OCI-LY7 (cell line): ENCODE measurements at regions not wholly inside any gene's neighbourhood (a gene's known extent, or its start where the extent isn't known, plus 50 kb on each side); places are given as distances from the start of the nearest gene placed in this dataset.

ENCODE experiments used
- BruUV-seq: library from RNA; stranded (reverse); fragments of 400-500 nt; replicated peaks from 2 replicates; lab custom pipeline; 2021; lab: Mats Ljungman, UMichigan
- CTCF ChIA-PET: fragments of 300-600 bp; sonication (Branson Sonifier 250); formaldehyde crosslinking; loops from one replicate; lab custom pipeline; 2022; ENCODE audit warnings: antibody characterized with exemption; ENCODE audit not compliant: unreplicated experiment; lab: Charles Lee
- POLR2A ChIA-PET: fragments of 300-600 bp; sonication (Branson Sonifier 250); formaldehyde crosslinking; loops from one replicate; lab custom pipeline; 2022; ENCODE audit warnings: antibody characterized with exemption; lab: Charles Lee
- DNase-seq: peaks from one replicate; pipeline ENCODE4 v3.0.0-alpha.2; 2015; ENCODE audit warnings: low spot score
- H2AFZ ChIP-seq: fragments of 200-600 bp; sonication (generic), shearing (Covaris generic); 2 replicates; pipeline ENCODE4 v1.6.1; 2014; ENCODE audit warnings: mild to moderate bottlenecking, antibody characterized with exemption, low read length, moderate library complexity
- H3K27ac ChIP-seq: fragments of 200-600 bp; sonication (generic); 2 replicates; pipeline ENCODE4 v1.5.1; 2014; ENCODE audit warnings: mixed run types, low read depth, mild to moderate bottlenecking, moderate library complexity, low read length, inconsistent platforms; ENCODE audit not compliant: poor library complexity, severe bottlenecking
- H3K36me3 ChIP-seq: fragments of 200-600 bp; sonication (generic); 2 replicates; pipeline ENCODE4 v1.6.1; 2014; ENCODE audit warnings: mild to moderate bottlenecking, antibody characterized with exemption, low read length, moderate library complexity, mixed read lengths; ENCODE audit not compliant: insufficient read depth
- H3K4me1 ChIP-seq: fragments of 200-600 bp; sonication (generic); 2 replicates; pipeline ENCODE4 v1.5.1; 2014; ENCODE audit warnings: mild to moderate bottlenecking, low read length; ENCODE audit not compliant: insufficient read depth, poor library complexity, severe bottlenecking
- H3K4me2 ChIP-seq: fragments of 200-600 bp; sonication (generic); 2 replicates; pipeline ENCODE4 v1.6.1; 2014; ENCODE audit warnings: mild to moderate bottlenecking, low read length
- H3K4me3 ChIP-seq: fragments of 200-600 bp; sonication (generic); 2 replicates; pipeline ENCODE4 v1.5.1; 2014; ENCODE audit warnings: mild to moderate bottlenecking, low read depth, low read length; ENCODE audit not compliant: poor library complexity, severe bottlenecking
- H3K79me2 ChIP-seq: fragments of 200-600 bp; sonication (generic); 2 replicates; pipeline ENCODE4 v1.6.1; 2016; ENCODE audit warnings: low read depth, mild to moderate bottlenecking, low read length, moderate library complexity, mixed read lengths; ENCODE audit not compliant: insufficient read depth
- H3K9me2 ChIP-seq: fragments of 200-600 bp; sonication (generic); 2 replicates; pipeline ENCODE4 v1.6.1; 2016; ENCODE audit warnings: mild to moderate bottlenecking, low read length, mixed read lengths; ENCODE audit not compliant: insufficient read depth
- H3K9me3 ChIP-seq: fragments of 200-600 bp; sonication (generic); 2 replicates; pipeline ENCODE4 v1.6.1; 2014; ENCODE audit warnings: mild to moderate bottlenecking, mixed run types, low read length, mixed read lengths
- H4K20me1 ChIP-seq: fragments of 200-600 bp; sonication (generic); 2 replicates; pipeline ENCODE4 v1.6.1; 2014; ENCODE audit warnings: mild to moderate bottlenecking, antibody characterized with exemption, low read length, moderate library complexity, mixed read lengths; ENCODE audit not compliant: insufficient read depth
- CTCF ChIP-seq: fragments of 200-600 bp; sonication (generic); conservative IDR thresholded peaks from 2 replicates; pipeline ENCODE4 v1.5.1; 2014; ENCODE audit warnings: mild to moderate bottlenecking, antibody characterized with exemption, low read length, moderate library complexity, mixed read lengths
- EZH2phosphoT487 ChIP-seq: fragments of 200-600 bp; sonication (generic); IDR thresholded peaks from 2 replicates; pipeline ENCODE4 v1.6.1; 2018; ENCODE audit warnings: low read depth, borderline replicate concordance, mild to moderate bottlenecking, mixed run types, antibody characterized with exemption, low read length, moderate library complexity, mixed read lengths
- intact Hi-C: fragments of 100-400 bp; cut with micrococcal nuclease; formaldehyde crosslinking; loops from one replicate; pipeline ENCODE4 v1.10.0; 2022; ENCODE audit not compliant: unreplicated experiment

- H3K79me2 ChIP-seq, result no peaks in the 10 kb centered on the region
- intact Hi-C loops, result no loop called here
- no peaks in the 10 kb centered on the region for H3K9me2 ChIP-seq
- no peak overlapping the region for H2AFZ ChIP-seq
- H3K4me3 ChIP-seq, result no peak overlapping the region
- no peak overlapping the region for H3K4me2 ChIP-seq
- H3K27ac ChIP-seq, result no peak overlapping the region
- H3K4me1 ChIP-seq, result no peaks in the 10 kb centered on the region
- H3K9me3 ChIP-seq, result no peaks in the 10 kb centered on the region
- no TSS peak for BruUV-seq
- no peaks in the 10 kb centered on the region for H4K20me1 ChIP-seq
- DNase-seq, result no peak
- POLR2A ChIA-PET, result interaction anchor here (0.6 kb wide), 1 partner anchor 27 kb away, joined by 3 read pairs; no protein-coding TSS in a partner anchor
- CTCF ChIA-PET, result no interaction called here
- no peaks in the 10 kb centered on the region for H3K36me3 ChIP-seq
- TF ChIP-seq CTCF (no peak), EZH2phosphoT487 (no peak)
Observed at GRCh38 chr14:61177279-61178225, 103.6 kb downstream of the TMEM30B start.

GRCh38 chr14:61176686-61177085 lies 104.5 kb downstream of the TMEM30B start:
- Histone ChIP-seq H4K20me1 (no peaks in the 10 kb centered on the region), H3K27ac (no peak overlapping the region), H3K9me3 (no peaks in the 10 kb centered on the region), H3K4me2 (no peak overlapping the region), H3K36me3 (no peaks in the 10 kb centered on the region), H3K4me1 (no peaks in the 10 kb centered on the region), H3K4me3 (no peak overlapping the region), H3K79me2 (no peaks in the 10 kb centered on the region), H3K9me2 (no peaks in the 10 kb centered on the region), H2AFZ (no peak overlapping the region)
- intact Hi-C loops, result no loop called here
- DNase-seq, result no peak
- ChIA-PET POLR2A (interaction anchor here (0.6 kb wide), 1 partner anchor 26 kb away, joined by 3 read pairs; no protein-coding TSS in a partner anchor), CTCF (no interaction called here)
- no peak for TF ChIP-seq CTCF
- TF ChIP-seq EZH2phosphoT487, result no peak
- no TSS peak for BruUV-seq

- TF ChIP-seq CTCF (no peak), EZH2phosphoT487 (no peak)
- Histone ChIP-seq H3K4me3 (no peak overlapping the region), H3K79me2 (no peaks in the 10 kb centered on the region), H2AFZ (no peak overlapping the region), H3K9me2 (no peaks in the 10 kb centered on the region), H3K27ac (no peak overlapping the region), H4K20me1 (no peaks in the 10 kb centered on the region), H3K4me2 (no peak overlapping the region), H3K36me3 (no peaks in the 10 kb centered on the region), H3K4me1 (no peaks in the 10 kb centered on the region), H3K9me3 (no peaks in the 10 kb centered on the region)
- intact Hi-C loops, result no loop called here
- ChIA-PET POLR2A (interaction anchor here (0.7 kb wide), 2 partner anchors 22 to 141 kb away, joined by 3 read pairs; no protein-coding TSS in a partner anchor), CTCF (no interaction called here)
- DNase-seq, result no peak
- no TSS peak for BruUV-seq
Observed at GRCh38 chr14:61174987-61175386, 106.2 kb downstream of the TMEM30B start.
